GM12878 (cell line): ENCODE measurements at regions not wholly inside any gene's neighbourhood (a gene's known extent, or its start where the extent isn't known, plus 50 kb on each side); places are given as distances from the start of the nearest gene placed in this dataset.

Experiments used
- ATAC-seq: fragments of 200-7000 bp; cut with Tn5 transposase; 3 replicates; pipeline ENCODE4 v1.9.1; 2020; ENCODE audit warnings: mild to moderate bottlenecking, moderate library complexity
- BruUV-seq: library from RNA; stranded (reverse); fragments of 400-500 nt; replicated peaks from 2 replicates; lab custom pipeline; 2021; lab: Mats Ljungman, UMichigan
- CTCF ChIA-PET: fragments of 300-600 bp; sonication (Branson Sonifier 250); formaldehyde crosslinking; extraction: SDS; loops from one replicate; lab custom pipeline; 2021; ENCODE audit warnings: inconsistent platforms; lab: Yijun Ruan, JAX
- POLR2A ChIA-PET: fragments of 350-600 bp; formaldehyde crosslinking; extraction: SDS; loops from one replicate; lab custom pipeline; 2021; ENCODE audit warnings: inconsistent platforms; lab: Charles Lee
- RAD21 ChIA-PET: fragments of 300-600 bp; sonication (Branson Sonifier 250); formaldehyde crosslinking; loops from one replicate; lab custom pipeline; 2023; ENCODE audit warnings: antibody characterized with exemption; ENCODE audit not compliant: unreplicated experiment; lab: Charles Lee
- SMC1A ChIA-PET: fragments of 300-600 bp; sonication (Branson Sonifier 250); formaldehyde crosslinking; loops from one replicate; lab custom pipeline; 2023; ENCODE audit not compliant: unreplicated experiment, uncharacterized antibody; lab: Charles Lee
- DNase-seq: peaks from one replicate; pipeline ENCODE4 v3.0.0-alpha.2; 2011; ENCODE audit warnings: low read depth, low spot score
- FAIRE-seq: peaks from 3 replicates; lab custom pipeline; 2011; peaks lifted over from hg19 to GRCh38; lab: Jason Lieb, UNC
- H2AFZ ChIP-seq: 2 replicates; pipeline ENCODE4 v1.6.0; 2011; ENCODE audit warnings: low read depth, low read length, control low read depth; ENCODE audit not compliant: control insufficient read depth
- H3K27ac ChIP-seq: 2 replicates; pipeline ENCODE4 v1.5.1; 2011; ENCODE audit warnings: control low read depth; ENCODE audit not compliant: control insufficient read depth, insufficient read depth
- H3K27me3 ChIP-seq, 2 experiments: replicated peaks in 1 of 2; 2 replicates each; pipeline versions ENCODE4 v1.6.0 to v1.6.1; 2011; ENCODE audit warnings: low read length in 1 of 2; ENCODE audit not compliant: control insufficient read depth in 2 of 2, insufficient read depth in 2 of 2
- H3K36me3 ChIP-seq, 2 experiments: 2 replicates each; pipeline ENCODE4 v1.5.1; 2011; ENCODE audit warnings: low read length in 1 of 2; ENCODE audit not compliant: control insufficient read depth in 2 of 2, insufficient read depth in 2 of 2
- H3K4me1 ChIP-seq: 2 replicates; pipeline ENCODE4 v1.6.1; 2011; ENCODE audit warnings: mild to moderate bottlenecking, low read length, moderate library complexity, mixed read lengths; ENCODE audit not compliant: control insufficient read depth, insufficient read depth
- H3K4me2 ChIP-seq: 2 replicates; pipeline ENCODE4 v1.6.0; 2011; ENCODE audit warnings: control low read depth; ENCODE audit not compliant: control insufficient read depth, insufficient read depth
- H3K4me3 ChIP-seq: fragments of 200-600 bp; sonication (generic); 2 replicates; pipeline ENCODE4 v1.5.1; 2016
- H3K79me2 ChIP-seq: 2 replicates; pipeline ENCODE4 v1.6.0; 2011; ENCODE audit warnings: low read length; ENCODE audit not compliant: control insufficient read depth, insufficient read depth
- H3K9ac ChIP-seq: 2 replicates; pipeline ENCODE4 v1.8.0; 2011; ENCODE audit warnings: low read length, control low read depth, mixed read lengths; ENCODE audit not compliant: control insufficient read depth, insufficient read depth
- H3K9me3 ChIP-seq: replicated peaks from 3 replicates; pipeline ENCODE4 v1.5.1; 2011; ENCODE audit warnings: mild to moderate bottlenecking, low read length; ENCODE audit not compliant: control insufficient read depth, insufficient read depth
- H4K20me1 ChIP-seq: 2 replicates; pipeline ENCODE4 v1.6.0; 2011; ENCODE audit not compliant: control insufficient read depth, insufficient read depth
- ATF7 ChIP-seq: fragments of 450-650 bp; IDR thresholded peaks from 2 replicates; pipeline ENCODE4 v1.6.1; 2016; ENCODE audit warnings: low read depth, mild to moderate bottlenecking
- CEBPB ChIP-seq, 2 experiments: fragments of 150-350 bp in 1 of 2; IDR thresholded peaks; 2 replicates each; pipeline ENCODE4 v1.6.1; 2012 to 2014; ENCODE audit warnings: low read depth in 2 of 2, low read length in 2 of 2, borderline replicate concordance in 1 of 2, inconsistent platforms in 1 of 2
- DPF2 ChIP-seq: fragments of 450-650 bp; IDR thresholded peaks from 2 replicates; pipeline ENCODE4 v1.6.1; 2017; ENCODE audit warnings: mild to moderate bottlenecking
- ETV6 ChIP-seq, 2 experiments: fragments of 450-650 bp in 1 of 2; IDR thresholded peaks in 1 of 2; conservative IDR thresholded peaks in 1 of 2; 2 replicates each; pipeline ENCODE4 v1.6.1; 2014; ENCODE audit warnings: antibody characterized with exemption in 1 of 2, borderline replicate concordance in 1 of 2, low read depth in 1 of 2, mild to moderate bottlenecking in 1 of 2, moderate library complexity in 1 of 2
- NFYB ChIP-seq: IDR thresholded peaks from 2 replicates; pipeline ENCODE4 v1.6.1; 2011; ENCODE audit warnings: low read depth, mild to moderate bottlenecking, low read length, improper control_type of control experiment, moderate library complexity; ENCODE audit not compliant: insufficient read depth
- NR2C2 ChIP-seq: IDR thresholded peaks from 2 replicates; pipeline ENCODE4 v1.6.1; 2011; ENCODE audit warnings: borderline replicate concordance, low read depth; ENCODE audit not compliant: control insufficient read depth, insufficient read length
- PAX8 ChIP-seq: fragments of 450-650 bp; IDR thresholded peaks from 2 replicates; pipeline ENCODE4 v1.6.1; 2017; ENCODE audit warnings: mild to moderate bottlenecking, moderate library complexity
- POLR2A ChIP-seq: IDR thresholded peaks from 2 replicates; pipeline ENCODE4 v1.6.1; 2011; ENCODE audit warnings: low read depth, mild to moderate bottlenecking, low read length
- RUNX3 ChIP-seq: IDR thresholded peaks from 2 replicates; pipeline ENCODE4 v1.6.1; 2012; ENCODE audit warnings: low read length, inconsistent platforms
- SMAD1 ChIP-seq: fragments of 450-650 bp; IDR thresholded peaks from 2 replicates; pipeline ENCODE4 v1.6.1; 2018; ENCODE audit warnings: mild to moderate bottlenecking, low read depth; ENCODE audit not compliant: partially characterized antibody
- STAT3 ChIP-seq: IDR thresholded peaks from 2 replicates; pipeline ENCODE4 v1.6.1; 2011; ENCODE audit warnings: low read depth, low read length, improper control_type of control experiment
- ZNF217 ChIP-seq: fragments of 450-650 bp; IDR thresholded peaks from 2 replicates; pipeline ENCODE4 v1.6.1; 2017; ENCODE audit warnings: antibody characterized with exemption, mild to moderate bottlenecking
- WGBS: methylation state at CpG from one replicate; pipeline ENCODE4 v1.1.6; 2016; ENCODE audit warnings: low lambda C conversion rate; ENCODE audit not compliant: insufficient replicate concordance, insufficient coverage; ENCODE audit errors: missing lambda C conversion rate; 5-methylcytosine and 5-hydroxymethylcytosine counted together
- in situ Hi-C: fragments of 300-500 bp; cut with MboI; formaldehyde crosslinking; loops from 9 replicates; pipeline ENCODE4 v1.14.3; 2018; ENCODE audit warnings: mixed read lengths
- intact Hi-C: fragments of 100-400 bp; cut with micrococcal nuclease; formaldehyde crosslinking; loops from one replicate; pipeline ENCODE4 v1.14.2; 2022; ENCODE audit not compliant: unreplicated experiment
- TF ChIP-seq, protein P1 (sequence below): fragments of 450-650 bp; IDR thresholded peaks from 2 replicates; pipeline ENCODE4 v1.6.1; 2018; ENCODE audit warnings: borderline replicate concordance, mild to moderate bottlenecking; ENCODE audit not compliant: partially characterized antibody
- TF ChIP-seq, protein P2 (sequence below): fragments of 450-650 bp; IDR thresholded peaks from 2 replicates; pipeline ENCODE4 v1.6.1; 2018; ENCODE audit warnings: mild to moderate bottlenecking, low read depth, moderate library complexity; ENCODE audit not compliant: partially characterized antibody
- TF ChIP-seq, protein P3 (sequence below): IDR thresholded peaks from 2 replicates; pipeline ENCODE4 v1.6.1; 2011; ENCODE audit warnings: borderline replicate concordance, low read depth, mild to moderate bottlenecking, moderate library complexity, mixed read lengths, low read length; ENCODE audit not compliant: insufficient read depth; ENCODE audit errors: extremely low read length
- TF ChIP-seq, protein P4 (sequence below): fragments of 450-650 bp; formaldehyde crosslinking; IDR thresholded peaks from 2 replicates; pipeline ENCODE4 v1.4.0; 2022; ENCODE audit warnings: mild to moderate bottlenecking, moderate library complexity

DNA sequence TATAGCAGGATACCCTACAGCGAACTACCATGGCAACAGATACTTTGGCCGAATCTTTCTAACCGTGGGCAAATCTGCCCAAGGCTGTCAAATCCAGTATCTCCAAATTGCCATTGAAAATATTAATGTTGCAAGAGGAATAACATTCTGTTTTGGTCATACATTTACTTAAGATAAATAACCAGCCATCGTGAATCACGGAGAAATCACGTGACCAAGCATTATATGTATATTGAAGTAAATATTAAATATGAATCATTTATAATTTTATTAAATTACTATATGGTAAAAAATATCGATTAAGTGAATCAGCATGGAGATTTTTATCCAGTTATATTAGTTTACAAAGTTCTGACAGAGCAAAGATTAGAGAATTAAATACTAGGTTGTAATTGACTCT lies 714.6 kb upstream of the GJE1 start:
- SMC1A ChIA-PET, result no interaction called here
- RAD21 ChIA-PET, result no interaction called here
- Histone ChIP-seq H3K4me1 (no peaks in the 10 kb centered on the region), H3K9me3 (no peaks in the 10 kb centered on the region), H3K4me2 (no peak overlapping the region), H3K4me3 (no peak overlapping the region), H3K27ac (no peak overlapping the region), H3K9ac (no peak overlapping the region), H3K79me2 (no peaks in the 10 kb centered on the region), H2AFZ (no peak overlapping the region), H3K36me3 (no peaks in the 10 kb centered on the region), H4K20me1 (no peaks in the 10 kb centered on the region), H3K27me3 (no peaks in the 10 kb centered on the region)
- ATAC-seq, result no peak
- no peak for DNase-seq
- 39% methylated on average over 7 of the region's 7 CpGs for WGBS
- FAIRE-seq, result no peak
- in situ Hi-C loops (no loop called here), intact Hi-C loops (no loop called here)
- BruUV-seq, result no TSS peak
- CTCF ChIA-PET, result no interaction called here
- POLR2A ChIA-PET, result no interaction called here
- TF ChIP-seq ZNF217, result no peak
- no peak for TF ChIP-seq PAX8
- TF ChIP-seq NFYB, result no peak
- TF ChIP-seq ATF7, result no peak
- TF ChIP-seq, protein P1, sequence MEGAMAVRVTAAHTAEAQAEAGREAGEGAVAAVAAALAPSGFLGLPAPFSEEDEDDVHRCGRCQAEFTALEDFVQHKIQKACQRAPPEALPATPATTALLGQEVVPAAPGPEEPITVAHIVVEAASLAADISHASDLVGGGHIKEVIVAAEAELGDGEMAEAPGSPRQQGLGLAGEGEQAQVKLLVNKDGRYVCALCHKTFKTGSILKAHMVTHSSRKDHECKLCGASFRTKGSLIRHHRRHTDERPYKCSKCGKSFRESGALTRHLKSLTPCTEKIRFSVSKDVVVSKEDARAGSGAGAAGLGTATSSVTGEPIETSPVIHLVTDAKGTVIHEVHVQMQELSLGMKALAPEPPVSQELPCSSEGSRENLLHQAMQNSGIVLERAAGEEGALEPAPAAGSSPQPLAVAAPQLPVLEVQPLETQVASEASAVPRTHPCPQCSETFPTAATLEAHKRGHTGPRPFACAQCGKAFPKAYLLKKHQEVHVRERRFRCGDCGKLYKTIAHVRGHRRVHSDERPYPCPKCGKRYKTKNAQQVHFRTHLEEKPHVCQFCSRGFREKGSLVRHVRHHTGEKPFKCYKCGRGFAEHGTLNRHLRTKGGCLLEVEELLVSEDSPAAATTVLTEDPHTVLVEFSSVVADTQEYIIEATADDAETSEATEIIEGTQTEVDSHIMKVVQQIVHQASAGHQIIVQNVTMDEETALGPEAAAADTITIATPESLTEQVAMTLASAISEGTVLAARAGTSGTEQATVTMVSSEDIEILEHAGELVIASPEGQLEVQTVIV, result no peak
- no peak for TF ChIP-seq ETV6 (conservative IDR thresholded peaks at IDR 0.05 in 1 of 2, IDR thresholded peaks at IDR 0.05 in 1 of 2; ENCODE audit: borderline replicate concordance in 1 of 2, low read depth in 1 of 2)
- no peak for TF ChIP-seq STAT3
- TF ChIP-seq NR2C2, result no peak
- TF ChIP-seq RUNX3, result no peak
- TF ChIP-seq CEBPB (IDR thresholded peaks at IDR 0.05; ENCODE audit: borderline replicate concordance in 1 of 2, low read depth in 2 of 2, low read length in 2 of 2), result no peak
- TF ChIP-seq POLR2A, result no peak
- TF ChIP-seq, protein P2, sequence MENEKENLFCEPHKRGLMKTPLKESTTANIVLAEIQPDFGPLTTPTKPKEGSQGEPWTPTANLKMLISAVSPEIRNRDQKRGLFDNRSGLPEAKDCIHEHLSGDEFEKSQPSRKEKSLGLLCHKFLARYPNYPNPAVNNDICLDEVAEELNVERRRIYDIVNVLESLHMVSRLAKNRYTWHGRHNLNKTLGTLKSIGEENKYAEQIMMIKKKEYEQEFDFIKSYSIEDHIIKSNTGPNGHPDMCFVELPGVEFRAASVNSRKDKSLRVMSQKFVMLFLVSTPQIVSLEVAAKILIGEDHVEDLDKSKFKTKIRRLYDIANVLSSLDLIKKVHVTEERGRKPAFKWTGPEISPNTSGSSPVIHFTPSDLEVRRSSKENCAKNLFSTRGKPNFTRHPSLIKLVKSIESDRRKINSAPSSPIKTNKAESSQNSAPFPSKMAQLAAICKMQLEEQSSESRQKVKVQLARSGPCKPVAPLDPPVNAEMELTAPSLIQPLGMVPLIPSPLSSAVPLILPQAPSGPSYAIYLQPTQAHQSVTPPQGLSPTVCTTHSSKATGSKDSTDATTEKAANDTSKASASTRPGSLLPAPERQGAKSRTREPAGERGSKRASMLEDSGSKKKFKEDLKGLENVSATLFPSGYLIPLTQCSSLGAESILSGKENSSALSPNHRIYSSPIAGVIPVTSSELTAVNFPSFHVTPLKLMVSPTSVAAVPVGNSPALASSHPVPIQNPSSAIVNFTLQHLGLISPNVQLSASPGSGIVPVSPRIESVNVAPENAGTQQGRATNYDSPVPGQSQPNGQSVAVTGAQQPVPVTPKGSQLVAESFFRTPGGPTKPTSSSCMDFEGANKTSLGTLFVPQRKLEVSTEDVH, result no peak
- TF ChIP-seq, protein P3, sequence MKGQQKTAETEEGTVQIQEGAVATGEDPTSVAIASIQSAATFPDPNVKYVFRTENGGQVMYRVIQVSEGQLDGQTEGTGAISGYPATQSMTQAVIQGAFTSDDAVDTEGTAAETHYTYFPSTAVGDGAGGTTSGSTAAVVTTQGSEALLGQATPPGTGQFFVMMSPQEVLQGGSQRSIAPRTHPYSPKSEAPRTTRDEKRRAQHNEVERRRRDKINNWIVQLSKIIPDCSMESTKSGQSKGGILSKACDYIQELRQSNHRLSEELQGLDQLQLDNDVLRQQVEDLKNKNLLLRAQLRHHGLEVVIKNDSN, result no peak
- TF ChIP-seq SMAD1, result no peak
- no peak for TF ChIP-seq DPF2
- TF ChIP-seq, protein P4, sequence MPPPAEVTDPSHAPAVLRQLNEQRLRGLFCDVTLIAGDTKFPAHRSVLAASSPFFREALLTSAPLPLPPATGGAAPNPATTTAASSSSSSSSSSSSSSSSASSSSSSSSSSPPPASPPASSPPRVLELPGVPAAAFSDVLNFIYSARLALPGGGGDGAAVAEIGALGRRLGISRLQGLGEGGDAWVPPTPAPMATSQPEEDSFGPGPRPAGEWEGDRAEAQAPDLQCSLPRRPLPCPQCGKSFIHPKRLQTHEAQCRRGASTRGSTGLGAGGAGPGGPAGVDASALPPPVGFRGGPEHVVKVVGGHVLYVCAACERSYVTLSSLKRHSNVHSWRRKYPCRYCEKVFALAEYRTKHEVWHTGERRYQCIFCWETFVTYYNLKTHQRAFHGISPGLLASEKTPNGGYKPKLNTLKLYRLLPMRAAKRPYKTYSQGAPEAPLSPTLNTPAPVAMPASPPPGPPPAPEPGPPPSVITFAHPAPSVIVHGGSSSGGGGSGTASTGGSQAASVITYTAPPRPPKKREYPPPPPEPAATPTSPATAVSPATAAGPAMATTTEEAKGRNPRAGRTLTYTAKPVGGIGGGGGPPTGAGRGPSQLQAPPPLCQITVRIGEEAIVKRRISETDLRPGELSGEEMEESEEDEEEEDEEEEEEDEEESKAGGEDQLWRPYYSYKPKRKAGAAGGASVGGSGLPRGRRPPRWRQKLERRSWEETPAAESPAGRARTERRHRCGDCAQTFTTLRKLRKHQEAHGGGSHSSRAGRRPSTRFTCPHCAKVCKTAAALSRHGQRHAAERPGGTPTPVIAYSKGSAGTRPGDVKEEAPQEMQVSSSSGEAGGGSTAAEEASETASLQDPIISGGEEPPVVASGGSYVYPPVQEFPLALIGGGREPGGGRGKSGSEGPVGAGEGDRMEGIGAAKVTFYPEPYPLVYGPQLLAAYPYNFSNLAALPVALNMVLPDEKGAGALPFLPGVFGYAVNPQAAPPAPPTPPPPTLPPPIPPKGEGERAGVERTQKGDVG (CRISPR knock-in tag), result no peak
